IPS DF 4.7 (cell line): ENCODE measurements at regions not wholly inside any gene's neighbourhood (a gene's known extent, or its start where the extent isn't known, plus 50 kb on each side); places are given as distances from the start of the nearest gene placed in this dataset.

Experiments
- DNase-seq: peaks from one replicate; pipeline ENCODE4 v3.0.0-alpha.2; 2013; ENCODE audit warnings: low spot score; ENCODE audit errors: extremely low read depth

DNA sequence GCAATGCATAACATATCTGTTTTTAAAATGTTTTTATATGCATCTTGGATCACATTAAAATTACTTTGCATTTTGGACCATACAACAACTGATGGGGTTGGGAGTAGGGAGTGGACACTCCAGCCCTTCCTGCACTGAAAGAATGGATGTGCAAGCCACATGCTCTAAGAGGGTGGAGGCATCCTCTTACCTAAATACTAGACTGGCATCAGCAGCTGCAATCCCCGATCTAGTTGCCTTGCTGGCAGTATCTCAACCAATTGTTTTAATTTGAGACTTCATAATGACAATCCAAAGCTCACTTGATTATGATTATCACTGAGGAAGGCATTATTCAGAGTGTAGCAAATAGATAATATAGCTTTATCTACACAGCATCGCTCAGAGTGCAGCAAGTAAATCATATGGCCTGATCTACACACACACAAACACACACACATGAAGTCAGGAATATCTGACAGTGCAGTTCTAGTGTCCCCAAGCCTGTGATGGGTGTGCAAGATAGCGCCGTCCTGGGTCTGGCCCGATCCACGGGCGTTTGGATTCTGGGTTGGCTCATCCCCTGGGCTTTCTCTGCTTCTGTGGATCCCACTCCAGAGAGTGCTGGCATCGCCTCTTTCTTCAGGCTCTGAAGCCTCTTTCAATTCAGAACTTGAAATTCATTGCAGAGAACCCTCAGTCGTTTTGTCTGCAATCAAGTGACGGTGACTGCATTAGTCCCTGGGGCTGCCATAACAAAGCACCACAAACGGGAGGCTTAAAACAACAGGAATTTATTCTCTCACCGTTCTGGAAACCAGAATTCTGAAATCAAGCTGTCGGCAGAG is 181.3 kb downstream of the ETS2 start:
- no peak for DNase-seq

- no peak for DNase-seq
These were observed 180.7 kb downstream of the ETS2 start for GRCh38 chr21:38986406-38986805.

- no peak for DNase-seq
These were observed 180.0 kb downstream of the ETS2 start for GRCh38 chr21:38985568-38986378.

DNA sequence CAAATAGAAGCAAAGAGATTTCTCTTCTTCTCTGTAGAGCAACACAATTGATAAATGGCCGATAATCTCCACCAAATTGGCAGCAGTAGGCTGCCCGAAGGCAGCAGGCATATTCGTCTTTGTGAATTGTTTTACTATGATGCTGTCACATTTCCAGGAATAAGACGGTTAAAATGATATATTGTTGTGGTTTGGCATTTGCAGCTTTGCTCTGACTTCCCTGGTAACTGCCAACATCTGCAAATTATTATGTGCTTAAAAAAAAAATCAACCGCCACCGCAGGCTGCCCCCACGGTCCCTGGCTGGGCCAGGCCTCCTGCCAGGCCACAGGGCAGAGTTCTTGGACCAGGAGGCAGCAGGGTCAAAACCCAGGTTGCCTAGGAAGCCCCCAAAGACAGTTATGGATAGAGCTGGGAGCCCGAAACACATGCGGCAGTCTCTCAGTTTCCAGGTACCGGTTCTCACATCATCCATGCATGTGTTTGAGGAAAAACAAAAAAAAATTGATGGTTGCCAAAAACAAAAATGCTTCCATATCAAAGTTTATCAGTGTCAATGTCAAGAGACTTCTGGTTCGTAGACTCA is 179.3 kb downstream of the ETS2 start:
- DNase-seq = no peak

- DNase-seq = no peak
These were observed 178.8 kb downstream of the ETS2 start for GRCh38 chr21:38984568-38984967.

DNA sequence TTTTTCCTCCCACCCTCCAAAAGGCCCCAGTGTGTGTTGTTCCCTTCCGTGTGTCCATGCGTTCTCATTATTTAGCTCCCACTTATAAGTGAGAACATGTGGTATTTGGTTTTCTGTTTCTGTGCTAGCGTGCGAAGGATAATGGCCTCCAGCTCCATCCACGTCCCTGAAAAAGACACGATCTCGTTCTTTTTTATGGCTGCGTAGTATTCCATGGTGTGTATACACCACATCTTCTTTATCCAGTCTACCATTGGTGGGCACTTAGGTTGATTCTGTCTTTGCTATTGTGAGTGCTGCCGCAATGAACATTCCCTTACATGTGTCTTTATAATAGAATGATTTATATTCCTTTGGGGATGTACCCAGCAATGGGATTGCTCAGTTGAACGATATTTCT is 177.8 kb downstream of the ETS2 start:
- no peak for DNase-seq

- DNase-seq = no peak
These were observed 177.1 kb downstream of the ETS2 start for GRCh38 chr21:38982804-38983203.

- no peak for DNase-seq
These were observed 176.4 kb downstream of the ETS2 start for GRCh38 chr21:38982096-38982495.

- no peak for DNase-seq
These were observed 174.9 kb downstream of the ETS2 start for GRCh38 chr21:38980416-38981313.

DNA sequence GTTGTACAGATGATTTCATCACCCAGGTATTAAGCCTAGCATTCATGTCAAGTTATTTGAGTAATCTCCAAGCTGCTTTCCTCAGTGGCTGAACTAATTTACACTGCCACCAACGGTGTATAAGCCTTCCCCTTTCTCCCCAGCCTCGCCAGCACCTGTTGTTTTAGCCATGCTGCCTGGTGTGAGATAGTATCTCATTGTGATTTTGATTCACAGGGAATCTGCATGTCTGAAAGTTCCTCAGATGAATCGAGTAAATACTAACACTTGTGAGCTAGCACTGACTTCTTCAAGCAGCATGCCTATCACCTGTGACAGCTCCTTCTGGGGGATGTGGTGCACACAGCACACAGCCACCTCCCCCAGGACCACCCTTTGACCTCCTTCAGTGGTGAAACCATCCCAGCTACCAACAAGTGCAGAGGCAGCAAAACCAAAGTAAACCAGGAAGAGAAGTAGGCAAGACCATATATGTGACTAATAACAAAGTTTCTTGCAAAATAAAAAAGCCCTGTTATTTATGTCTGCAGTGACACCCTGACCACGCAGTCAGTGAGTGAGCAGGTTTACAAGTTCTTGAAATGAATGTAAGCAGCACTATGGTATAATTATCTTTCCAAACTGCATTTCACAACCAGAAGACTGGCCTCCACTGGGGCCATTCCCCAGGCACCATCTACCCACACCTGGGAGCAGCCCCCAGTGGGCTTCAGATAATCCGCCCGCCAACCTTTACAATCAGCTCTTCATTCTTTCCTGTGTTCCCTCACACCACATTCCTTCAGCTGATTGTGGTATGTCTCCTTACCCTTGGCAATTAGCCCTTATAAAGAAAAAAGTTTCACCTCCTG is 173.8 kb downstream of the ETS2 start:
- peak; percentile 72 for DNase-seq

DNA sequence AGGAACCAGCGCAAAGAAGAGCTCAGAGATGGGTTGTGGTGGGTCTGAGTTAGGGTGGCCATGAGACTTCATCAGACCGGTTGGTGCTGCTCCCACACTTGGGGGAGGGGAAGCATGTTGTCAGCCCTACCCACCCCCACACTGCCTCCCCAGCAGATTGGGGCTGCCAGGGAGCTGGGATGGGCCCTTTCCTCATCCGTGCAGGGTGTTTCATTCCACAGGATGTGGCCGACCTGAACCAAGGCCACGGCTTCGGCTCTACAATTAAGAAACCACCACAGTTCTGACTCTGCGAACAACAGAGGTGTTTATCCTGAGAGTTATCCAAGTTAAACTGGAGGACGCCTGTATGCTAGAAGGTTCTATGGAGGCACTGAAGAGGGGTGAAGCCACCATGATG is 171.2 kb downstream of the ETS2 start:
- no peak for DNase-seq

- DNase-seq = no peak
These were observed 167.8 kb downstream of the ETS2 start for GRCh38 chr21:38973552-38973951.

- DNase-seq = no peak
These were observed 166.3 kb downstream of the ETS2 start for GRCh38 chr21:38972078-38972477.

DNA sequence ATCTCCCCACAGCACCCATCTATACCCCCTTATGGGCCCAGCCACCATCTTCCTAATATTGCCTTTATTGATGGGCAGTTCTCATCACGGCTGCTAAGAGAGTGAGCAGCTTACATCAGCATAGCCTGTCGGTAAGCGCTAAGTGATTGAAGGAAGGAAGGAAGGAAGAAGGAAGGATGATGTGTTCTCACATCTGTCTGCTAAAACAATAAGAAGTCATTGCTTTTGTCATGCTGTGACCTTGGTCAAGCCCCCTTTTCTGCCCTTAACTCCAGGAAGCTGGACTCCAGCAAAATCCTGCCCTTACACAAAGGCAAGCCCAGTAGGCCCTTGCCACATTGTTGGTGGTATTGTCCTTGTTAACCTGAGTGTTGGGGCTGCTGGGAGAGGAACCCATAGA is 165.0 kb downstream of the ETS2 start:
- no peak for DNase-seq

DNA sequence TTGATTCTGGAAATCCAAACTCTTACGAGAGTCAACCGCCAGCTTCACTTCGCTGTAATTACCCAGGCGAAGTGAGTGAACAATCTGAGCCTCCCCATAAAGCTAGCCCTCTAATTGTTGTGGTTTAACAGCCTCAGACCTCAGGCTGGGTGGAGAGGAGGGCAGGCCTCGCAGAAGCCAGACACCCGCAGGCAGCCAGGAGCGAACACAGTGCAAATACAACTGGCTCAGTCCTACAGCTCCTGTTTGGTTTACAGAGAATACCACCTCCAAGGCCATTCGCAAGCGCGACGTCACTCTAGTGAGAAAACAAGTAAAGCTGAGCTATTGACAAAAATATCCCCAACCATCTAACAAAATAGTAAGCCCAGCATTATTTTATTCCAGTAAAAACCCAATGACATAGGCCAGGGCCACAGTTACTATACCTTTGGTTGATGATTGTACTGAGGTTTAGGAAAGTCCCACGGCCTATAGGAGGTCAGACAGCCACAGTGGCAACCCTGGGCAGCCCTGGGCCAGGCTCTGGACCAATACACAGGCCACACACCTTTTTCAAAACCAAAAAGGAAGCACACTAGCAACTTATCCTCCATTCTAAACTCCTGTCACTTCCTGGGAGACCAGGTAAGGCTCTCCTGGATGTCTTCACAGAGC is 163.3 kb downstream of the ETS2 start:
- no peak for DNase-seq

DNA sequence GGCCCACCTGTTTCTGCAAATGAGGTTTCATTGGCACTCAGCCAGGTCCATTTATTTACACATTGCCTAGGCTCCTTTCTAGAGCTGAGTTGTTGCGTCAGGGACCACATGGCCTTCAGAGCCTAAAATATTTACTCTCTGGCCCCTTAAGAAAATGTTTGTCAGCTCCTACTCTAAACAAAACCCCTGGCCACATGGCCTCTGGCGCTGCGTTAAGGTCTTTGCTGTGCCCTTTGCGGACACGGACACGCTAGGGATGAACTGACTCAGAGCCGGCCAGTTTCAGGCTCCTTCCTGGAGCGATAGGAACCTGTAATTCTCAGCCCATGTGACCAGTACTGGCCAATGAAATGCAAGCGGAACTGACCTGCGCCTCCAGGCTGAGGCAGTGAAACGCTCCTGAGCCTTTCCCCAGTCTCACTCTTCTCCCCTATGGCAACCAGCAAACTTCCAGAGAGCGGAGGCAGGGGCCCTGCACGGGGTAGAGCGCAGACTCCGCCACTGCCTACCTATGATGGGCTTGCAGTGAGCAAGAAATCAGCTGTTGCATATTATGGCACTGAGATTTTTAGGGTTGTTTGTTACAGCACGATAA is 160.3 kb downstream of the ETS2 start:
- DNase-seq = no peak

GRCh38 chr21:38965241-38965640 is 159.5 kb downstream of the ETS2 start:
- no peak for DNase-seq

- no peak for DNase-seq
These were observed 157.3 kb downstream of the ETS2 start for GRCh38 chr21:38963006-38963405.

DNA sequence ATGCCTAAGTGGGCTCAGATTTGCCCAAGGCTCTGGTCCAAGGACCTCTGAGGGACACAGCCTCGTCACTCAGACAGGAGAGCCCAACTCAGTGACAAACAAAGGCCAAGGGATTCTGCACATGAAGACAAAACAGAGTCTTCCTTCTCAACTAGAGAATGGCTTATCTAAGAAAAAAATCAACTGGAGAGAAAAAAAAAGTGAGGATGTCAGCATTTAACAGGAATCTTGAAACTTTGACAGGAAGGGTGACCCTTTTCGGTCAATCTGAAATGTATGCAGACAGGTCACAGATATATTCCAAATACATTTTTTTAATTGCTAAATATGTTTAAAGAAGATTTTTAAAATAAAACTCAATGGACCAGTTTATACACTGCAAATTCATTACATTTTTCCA is 154.5 kb downstream of the ETS2 start:
- no peak for DNase-seq

DNA sequence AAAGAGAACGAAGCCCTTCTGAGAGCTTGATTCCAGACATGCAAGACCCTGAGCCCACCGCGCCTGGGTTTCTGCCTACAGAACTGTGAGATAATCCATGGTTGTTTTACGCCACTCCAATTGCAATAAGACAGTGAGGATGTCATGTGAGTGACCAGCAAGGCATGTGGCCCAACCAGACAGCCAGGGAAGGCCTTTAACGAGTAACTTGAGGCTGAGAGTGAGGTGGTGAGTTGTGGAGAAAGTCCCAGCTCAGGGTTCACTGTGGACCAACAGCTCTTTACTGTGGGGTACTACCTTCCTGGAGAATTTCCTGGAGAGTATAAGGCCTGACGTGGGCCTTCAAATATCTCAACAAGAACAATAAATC is 153.9 kb downstream of the ETS2 start:
- DNase-seq = no peak
